Skeletal muscle satellite cell (primary cell): ENCODE measurements at regions not wholly inside any gene's neighbourhood (a gene's known extent, or its start where the extent isn't known, plus 50 kb on each side); places are given as distances from the start of the nearest gene placed in this dataset.

Experiments
- H3K27me3 ChIP-seq: 2 replicates; pipeline ENCODE4 v1.7.0; 2013; ENCODE audit warnings: low read length; ENCODE audit not compliant: control insufficient read depth, insufficient read depth
- H3K36me3 ChIP-seq: 2 replicates; pipeline ENCODE4 v1.7.0; 2013; ENCODE audit warnings: mild to moderate bottlenecking, control low read depth, low read length; ENCODE audit not compliant: insufficient read depth
- H3K4me1 ChIP-seq: 2 replicates; pipeline ENCODE4 v1.7.0; 2013; ENCODE audit warnings: low read length; ENCODE audit not compliant: control insufficient read depth, insufficient read depth
- H3K4me2 ChIP-seq: 2 replicates; pipeline ENCODE4 v1.7.0; 2013; ENCODE audit warnings: mild to moderate bottlenecking, low read length
- H3K4me3 ChIP-seq: 2 replicates; pipeline ENCODE4 v1.7.0; 2013; ENCODE audit warnings: low read length
- H3K9ac ChIP-seq: 2 replicates; pipeline ENCODE4 v1.7.0; 2013; ENCODE audit warnings: mild to moderate bottlenecking, low read depth, low read length, moderate library complexity
- H3K9me3 ChIP-seq: replicated peaks from 2 replicates; pipeline ENCODE4 v1.7.0; 2013; ENCODE audit warnings: mild to moderate bottlenecking, control low read depth, low read length

DNA sequence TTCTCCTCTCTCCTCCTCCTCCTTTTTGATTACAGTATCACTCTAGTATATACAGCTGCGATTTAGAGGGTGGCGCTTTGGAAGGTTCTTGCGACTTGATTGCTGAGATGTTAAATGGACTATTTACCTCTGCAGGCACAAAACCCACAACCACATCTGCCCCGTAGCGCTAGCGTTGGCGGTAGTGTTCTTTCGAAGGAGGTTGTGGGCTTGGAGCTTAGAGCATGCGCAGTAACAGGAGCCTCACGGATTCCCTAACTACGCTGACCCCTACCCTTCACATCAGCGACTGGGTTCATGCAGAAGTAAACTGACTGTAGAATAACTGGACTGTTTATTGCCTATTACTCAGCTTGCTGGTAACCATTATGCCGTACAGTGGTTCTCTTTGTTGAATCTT lies 58.0 kb downstream of the CGGBP1 start:
- no peak overlapping the region for H3K9ac ChIP-seq
- peaks cover 13% of the 10 kb centered on the region for H3K27me3 ChIP-seq
- no peaks in the 10 kb centered on the region for H3K9me3 ChIP-seq
- peak overlapping the region; percentile 30 for H3K4me3 ChIP-seq
- H3K4me2 ChIP-seq, result peak overlapping the region; percentile 37
- H3K36me3 ChIP-seq, result no peaks in the 10 kb centered on the region
- no peaks in the 10 kb centered on the region for H3K4me1 ChIP-seq

DNA sequence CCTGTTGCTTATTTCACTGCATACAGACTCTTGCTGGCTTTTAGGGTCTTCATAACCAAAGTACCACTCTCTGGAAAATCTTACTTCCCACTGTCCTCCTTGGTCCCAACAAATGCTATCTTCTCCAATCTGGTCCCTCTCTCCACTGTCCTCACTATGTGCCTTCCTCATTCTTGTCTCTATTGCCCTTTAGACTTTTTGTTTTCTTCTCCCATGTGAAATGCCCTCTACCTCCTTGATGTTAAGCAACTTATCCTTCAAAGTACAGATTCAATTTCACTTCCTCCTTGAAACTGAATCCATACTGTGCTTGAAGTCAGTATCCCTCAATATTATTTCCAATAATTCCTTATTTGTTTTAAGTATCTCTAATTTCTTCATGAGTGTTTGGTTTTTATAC lies 60.8 kb downstream of the CGGBP1 start:
- Histone ChIP-seq H3K9me3 (no peaks in the 10 kb centered on the region), H3K4me2 (no peak overlapping the region), H3K9ac (no peak overlapping the region), H3K27me3 (peaks cover 13% of the 10 kb centered on the region), H3K4me3 (no peak overlapping the region), H3K4me1 (no peaks in the 10 kb centered on the region), H3K36me3 (no peaks in the 10 kb centered on the region)

- peaks cover 13% of the 10 kb centered on the region for H3K27me3 ChIP-seq
Measured at GRCh38 chr3:87997298-87997697, 61.5 kb downstream of the CGGBP1 start.

GRCh38 chr3:87996882-87997281 lies 61.9 kb downstream of the CGGBP1 start:
- no peaks in the 10 kb centered on the region for H3K4me1 ChIP-seq
- no peak overlapping the region for H3K9ac ChIP-seq
- H3K9me3 ChIP-seq, result no peaks in the 10 kb centered on the region
- H3K36me3 ChIP-seq, result no peaks in the 10 kb centered on the region
- H3K4me2 ChIP-seq, result no peak overlapping the region
- H3K4me3 ChIP-seq, result no peak overlapping the region
- peaks cover 13% of the 10 kb centered on the region for H3K27me3 ChIP-seq

More at GRCh38 chr3:87997298-87997697, 61.5 kb downstream of the CGGBP1 start:
- Histone ChIP-seq H3K4me2 (no peak overlapping the region), H3K4me1 (no peaks in the 10 kb centered on the region), H3K9ac (no peak overlapping the region), H3K9me3 (no peaks in the 10 kb centered on the region), H3K36me3 (no peaks in the 10 kb centered on the region), H3K4me3 (no peak overlapping the region)

- H3K4me2 ChIP-seq, result no peak overlapping the region
- H3K4me3 ChIP-seq, result no peak overlapping the region
- no peaks in the 10 kb centered on the region for H3K4me1 ChIP-seq
- H3K36me3 ChIP-seq, result no peaks in the 10 kb centered on the region
- H3K9me3 ChIP-seq, result no peaks in the 10 kb centered on the region
- no peak overlapping the region for H3K9ac ChIP-seq
- peaks cover 4% of the 10 kb centered on the region for H3K27me3 ChIP-seq
Measured at GRCh38 chr3:87993566-87993965, 65.2 kb downstream of the CGGBP1 start.

- no peaks in the 10 kb centered on the region for H3K36me3 ChIP-seq
Measured at GRCh38 chr3:87987952-87988351, 70.9 kb downstream of the CGGBP1 start.

GRCh38 chr3:87982421-87982820 lies 76.4 kb downstream of the CGGBP1 start:
- Histone ChIP-seq H3K4me1 (no peaks in the 10 kb centered on the region), H3K36me3 (no peaks in the 10 kb centered on the region), H3K9ac (no peak overlapping the region), H3K4me3 (no peak overlapping the region), H3K4me2 (no peak overlapping the region), H3K9me3 (no peaks in the 10 kb centered on the region), H3K27me3 (peaks cover 3% of the 10 kb centered on the region)

More at GRCh38 chr3:87987952-87988351, 70.9 kb downstream of the CGGBP1 start:
- no peaks in the 10 kb centered on the region for H3K4me1 ChIP-seq
- no peak overlapping the region for H3K9ac ChIP-seq
- no peak overlapping the region for H3K4me3 ChIP-seq
- no peak overlapping the region for H3K4me2 ChIP-seq
- H3K9me3 ChIP-seq, result no peaks in the 10 kb centered on the region
- no peaks in the 10 kb centered on the region for H3K27me3 ChIP-seq

GRCh38 chr3:87979527-87979926 lies 79.3 kb downstream of the CGGBP1 start:
- Histone ChIP-seq H3K4me3 (no peak overlapping the region), H3K4me2 (no peak overlapping the region), H3K4me1 (no peaks in the 10 kb centered on the region), H3K9me3 (no peaks in the 10 kb centered on the region), H3K27me3 (peaks cover 3% of the 10 kb centered on the region), H3K36me3 (no peaks in the 10 kb centered on the region), H3K9ac (no peak overlapping the region)

DNA sequence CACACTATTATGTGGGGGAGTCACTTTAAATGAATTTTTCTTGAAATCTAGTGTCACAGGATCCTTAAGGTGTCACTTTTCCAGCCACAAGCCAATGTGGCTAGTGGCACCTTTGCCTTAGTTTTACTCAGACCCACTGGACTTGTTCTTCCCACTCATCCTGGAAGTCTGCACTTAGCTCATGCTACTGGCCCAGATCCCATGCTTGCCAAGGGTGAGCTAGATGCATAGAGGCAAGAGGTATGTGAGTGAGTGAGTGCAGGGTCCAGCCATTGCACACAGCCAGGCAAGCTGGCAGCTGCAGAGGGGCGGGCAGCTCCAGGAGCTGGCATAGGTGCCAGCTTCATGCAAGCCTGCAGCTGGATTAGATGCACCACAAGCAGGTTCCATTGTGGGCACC lies 81.0 kb downstream of the CGGBP1 start:
- no peak overlapping the region for H3K4me3 ChIP-seq
- H3K36me3 ChIP-seq, result no peaks in the 10 kb centered on the region
- H3K4me1 ChIP-seq, result no peaks in the 10 kb centered on the region
- H3K9ac ChIP-seq, result no peak overlapping the region
- H3K9me3 ChIP-seq, result no peaks in the 10 kb centered on the region
- peaks cover 3% of the 10 kb centered on the region for H3K27me3 ChIP-seq
- H3K4me2 ChIP-seq, result no peak overlapping the region

DNA sequence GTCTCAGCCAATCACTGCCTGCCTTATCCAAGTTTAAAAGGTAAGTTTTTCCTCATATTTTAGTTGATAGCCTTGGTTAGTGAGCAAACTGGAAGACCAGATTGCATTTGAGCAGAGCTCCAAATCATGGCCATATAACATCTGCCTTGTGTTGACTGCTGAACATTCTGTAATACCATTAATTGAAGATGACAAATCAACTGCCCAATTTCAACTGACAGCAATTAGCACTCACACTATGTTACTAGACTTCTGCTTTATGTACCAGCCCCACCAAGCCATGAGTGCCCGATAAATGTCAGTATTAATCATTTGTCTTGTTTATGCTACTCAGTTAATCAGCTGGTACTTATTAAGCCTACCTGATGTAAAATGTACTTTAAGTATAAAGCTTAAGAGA lies 83.1 kb downstream of the CGGBP1 start:
- Histone ChIP-seq H3K4me3 (no peak overlapping the region), H3K9me3 (no peaks in the 10 kb centered on the region), H3K9ac (no peak overlapping the region), H3K36me3 (no peaks in the 10 kb centered on the region), H3K4me2 (no peak overlapping the region), H3K4me1 (no peaks in the 10 kb centered on the region), H3K27me3 (peaks cover 3% of the 10 kb centered on the region)

DNA sequence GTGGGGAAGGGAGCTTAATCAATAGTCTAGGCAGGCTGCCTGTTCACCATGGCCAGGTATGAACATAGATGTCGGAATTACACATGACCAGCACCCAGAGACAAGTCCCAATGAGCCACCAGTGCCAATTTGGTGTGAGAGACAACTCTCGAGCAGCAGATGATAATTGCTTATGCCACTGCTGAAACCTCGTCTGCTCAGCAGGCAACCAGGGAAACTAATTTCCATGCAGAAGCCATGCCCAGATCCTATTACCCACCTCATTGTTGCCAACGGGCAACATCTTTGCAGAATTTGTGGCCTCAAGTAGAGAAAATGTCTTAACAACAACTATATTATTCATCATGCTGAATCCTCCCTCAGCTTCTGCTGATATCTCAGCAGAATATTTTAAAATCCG lies 84.9 kb downstream of the CGGBP1 start:
- Histone ChIP-seq H3K9me3 (no peaks in the 10 kb centered on the region), H3K27me3 (peaks cover 3% of the 10 kb centered on the region), H3K36me3 (no peaks in the 10 kb centered on the region), H3K4me3 (no peak overlapping the region), H3K4me1 (no peaks in the 10 kb centered on the region), H3K9ac (no peak overlapping the region), H3K4me2 (no peak overlapping the region)

DNA sequence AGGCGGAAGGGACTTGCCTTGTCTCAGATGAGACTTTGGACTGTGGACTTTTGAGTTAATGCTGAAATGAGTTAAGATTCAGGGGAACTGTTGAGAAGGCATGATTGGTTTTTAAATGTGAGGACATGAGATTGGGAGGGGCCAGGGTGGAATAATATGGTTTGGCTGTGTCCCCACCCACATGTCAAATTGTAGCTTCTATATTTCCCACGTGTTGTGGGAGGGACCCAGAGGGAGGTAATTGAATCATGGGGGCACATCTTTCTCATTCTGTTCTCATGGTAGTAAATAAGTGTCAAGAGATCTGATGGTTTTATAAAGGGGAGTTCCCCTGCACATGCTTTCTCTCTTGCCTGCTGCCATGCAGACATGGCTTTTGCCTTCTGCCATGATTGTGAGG lies 89.2 kb downstream of the CGGBP1 start:
- Histone ChIP-seq H3K4me1 (no peaks in the 10 kb centered on the region), H3K4me2 (no peak overlapping the region), H3K36me3 (no peaks in the 10 kb centered on the region), H3K27me3 (no peaks in the 10 kb centered on the region), H3K9me3 (no peaks in the 10 kb centered on the region), H3K4me3 (no peak overlapping the region), H3K9ac (no peak overlapping the region)
